OCI-LY7 (cell line): ENCODE measurements at regions not wholly inside any gene's neighbourhood (a gene's known extent, or its start where the extent isn't known, plus 50 kb on each side); places are given as distances from the start of the nearest gene placed in this dataset.

Experiments used
- BruUV-seq: library from RNA; stranded (reverse); fragments of 400-500 nt; replicated peaks from 2 replicates; lab custom pipeline; 2021; lab: Mats Ljungman, UMichigan
- CTCF ChIA-PET: fragments of 300-600 bp; sonication (Branson Sonifier 250); formaldehyde crosslinking; loops from one replicate; lab custom pipeline; 2022; ENCODE audit warnings: antibody characterized with exemption; ENCODE audit not compliant: unreplicated experiment; lab: Charles Lee
- POLR2A ChIA-PET: fragments of 300-600 bp; sonication (Branson Sonifier 250); formaldehyde crosslinking; loops from one replicate; lab custom pipeline; 2022; ENCODE audit warnings: antibody characterized with exemption; lab: Charles Lee
- DNase-seq: peaks from one replicate; pipeline ENCODE4 v3.0.0-alpha.2; 2015; ENCODE audit warnings: low spot score
- H2AFZ ChIP-seq: fragments of 200-600 bp; sonication (generic), shearing (Covaris generic); 2 replicates; pipeline ENCODE4 v1.6.1; 2014; ENCODE audit warnings: mild to moderate bottlenecking, antibody characterized with exemption, low read length, moderate library complexity
- H3K27ac ChIP-seq: fragments of 200-600 bp; sonication (generic); 2 replicates; pipeline ENCODE4 v1.5.1; 2014; ENCODE audit warnings: mixed run types, low read depth, mild to moderate bottlenecking, moderate library complexity, low read length, inconsistent platforms; ENCODE audit not compliant: poor library complexity, severe bottlenecking
- H3K36me3 ChIP-seq: fragments of 200-600 bp; sonication (generic); 2 replicates; pipeline ENCODE4 v1.6.1; 2014; ENCODE audit warnings: mild to moderate bottlenecking, antibody characterized with exemption, low read length, moderate library complexity, mixed read lengths; ENCODE audit not compliant: insufficient read depth
- H3K4me1 ChIP-seq: fragments of 200-600 bp; sonication (generic); 2 replicates; pipeline ENCODE4 v1.5.1; 2014; ENCODE audit warnings: mild to moderate bottlenecking, low read length; ENCODE audit not compliant: insufficient read depth, poor library complexity, severe bottlenecking
- H3K4me2 ChIP-seq: fragments of 200-600 bp; sonication (generic); 2 replicates; pipeline ENCODE4 v1.6.1; 2014; ENCODE audit warnings: mild to moderate bottlenecking, low read length
- H3K4me3 ChIP-seq: fragments of 200-600 bp; sonication (generic); 2 replicates; pipeline ENCODE4 v1.5.1; 2014; ENCODE audit warnings: mild to moderate bottlenecking, low read depth, low read length; ENCODE audit not compliant: poor library complexity, severe bottlenecking
- H3K79me2 ChIP-seq: fragments of 200-600 bp; sonication (generic); 2 replicates; pipeline ENCODE4 v1.6.1; 2016; ENCODE audit warnings: low read depth, mild to moderate bottlenecking, low read length, moderate library complexity, mixed read lengths; ENCODE audit not compliant: insufficient read depth
- H3K9me2 ChIP-seq: fragments of 200-600 bp; sonication (generic); 2 replicates; pipeline ENCODE4 v1.6.1; 2016; ENCODE audit warnings: mild to moderate bottlenecking, low read length, mixed read lengths; ENCODE audit not compliant: insufficient read depth
- H3K9me3 ChIP-seq: fragments of 200-600 bp; sonication (generic); 2 replicates; pipeline ENCODE4 v1.6.1; 2014; ENCODE audit warnings: mild to moderate bottlenecking, mixed run types, low read length, mixed read lengths
- H4K20me1 ChIP-seq: fragments of 200-600 bp; sonication (generic); 2 replicates; pipeline ENCODE4 v1.6.1; 2014; ENCODE audit warnings: mild to moderate bottlenecking, antibody characterized with exemption, low read length, moderate library complexity, mixed read lengths; ENCODE audit not compliant: insufficient read depth
- EZH2phosphoT487 ChIP-seq: fragments of 200-600 bp; sonication (generic); IDR thresholded peaks from 2 replicates; pipeline ENCODE4 v1.6.1; 2018; ENCODE audit warnings: low read depth, borderline replicate concordance, mild to moderate bottlenecking, mixed run types, antibody characterized with exemption, low read length, moderate library complexity, mixed read lengths
- intact Hi-C: fragments of 100-400 bp; cut with micrococcal nuclease; formaldehyde crosslinking; loops from one replicate; pipeline ENCODE4 v1.10.0; 2022; ENCODE audit not compliant: unreplicated experiment
- TF ChIP-seq, protein P1 (sequence below): fragments of 200-600 bp; sonication (generic); conservative IDR thresholded peaks from 2 replicates; pipeline ENCODE4 v1.5.1; 2014; ENCODE audit warnings: mild to moderate bottlenecking, antibody characterized with exemption, low read length, moderate library complexity, mixed read lengths

GRCh38 chr16:24430954-24431760, 108.2 kb upstream of the RBBP6 start:
- H3K4me2 ChIP-seq: no peak overlapping the region
- H3K36me3 ChIP-seq: no peaks in the 10 kb centered on the region
- no peaks in the 10 kb centered on the region for H3K9me2 ChIP-seq
- DNase-seq: no peak
- no peaks in the 10 kb centered on the region for H3K4me1 ChIP-seq
- H4K20me1 ChIP-seq: no peaks in the 10 kb centered on the region
- intact Hi-C loops: no loop called here
- no peaks in the 10 kb centered on the region for H3K9me3 ChIP-seq
- no peak for TF ChIP-seq EZH2phosphoT487
- TF ChIP-seq, protein P1, sequence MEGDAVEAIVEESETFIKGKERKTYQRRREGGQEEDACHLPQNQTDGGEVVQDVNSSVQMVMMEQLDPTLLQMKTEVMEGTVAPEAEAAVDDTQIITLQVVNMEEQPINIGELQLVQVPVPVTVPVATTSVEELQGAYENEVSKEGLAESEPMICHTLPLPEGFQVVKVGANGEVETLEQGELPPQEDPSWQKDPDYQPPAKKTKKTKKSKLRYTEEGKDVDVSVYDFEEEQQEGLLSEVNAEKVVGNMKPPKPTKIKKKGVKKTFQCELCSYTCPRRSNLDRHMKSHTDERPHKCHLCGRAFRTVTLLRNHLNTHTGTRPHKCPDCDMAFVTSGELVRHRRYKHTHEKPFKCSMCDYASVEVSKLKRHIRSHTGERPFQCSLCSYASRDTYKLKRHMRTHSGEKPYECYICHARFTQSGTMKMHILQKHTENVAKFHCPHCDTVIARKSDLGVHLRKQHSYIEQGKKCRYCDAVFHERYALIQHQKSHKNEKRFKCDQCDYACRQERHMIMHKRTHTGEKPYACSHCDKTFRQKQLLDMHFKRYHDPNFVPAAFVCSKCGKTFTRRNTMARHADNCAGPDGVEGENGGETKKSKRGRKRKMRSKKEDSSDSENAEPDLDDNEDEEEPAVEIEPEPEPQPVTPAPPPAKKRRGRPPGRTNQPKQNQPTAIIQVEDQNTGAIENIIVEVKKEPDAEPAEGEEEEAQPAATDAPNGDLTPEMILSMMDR: no peak
- no peaks in the 10 kb centered on the region for H3K79me2 ChIP-seq
- no TSS peak for BruUV-seq
- POLR2A ChIA-PET: interaction anchor here (0.6 kb wide), 1 partner anchor 362 kb away, joined by 3 read pairs; no protein-coding TSS in a partner anchor
- H2AFZ ChIP-seq: no peak overlapping the region
- H3K4me3 ChIP-seq: no peak overlapping the region
- CTCF ChIA-PET: no interaction called here
- H3K27ac ChIP-seq: no peak overlapping the region

DNA sequence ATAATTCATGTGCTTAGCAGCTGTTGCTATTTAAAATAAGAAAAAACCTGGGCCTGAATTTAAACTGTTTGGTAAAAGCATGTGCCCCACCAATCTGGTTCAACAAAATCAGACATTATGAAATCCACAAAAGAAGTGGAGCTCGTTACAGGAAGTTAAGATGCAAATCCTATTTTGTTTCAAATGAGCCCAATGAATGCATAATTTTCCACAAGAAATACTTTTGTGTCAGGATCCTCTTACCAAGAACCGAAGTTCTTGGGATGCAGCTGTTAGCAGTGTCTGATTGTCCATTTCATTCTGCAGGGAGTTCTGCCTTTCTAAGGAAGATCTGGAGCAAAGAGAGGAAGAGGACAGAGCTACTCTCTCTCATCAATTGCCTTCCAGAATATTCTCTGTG, 105.7 kb upstream of the RBBP6 start:
- H3K79me2 ChIP-seq: no peaks in the 10 kb centered on the region
- H3K27ac ChIP-seq: no peak overlapping the region
- ChIA-PET POLR2A (no interaction called here), CTCF (no interaction called here)
- no peak for DNase-seq
- TF ChIP-seq EZH2phosphoT487: no peak
- TF ChIP-seq, protein P1: no peak
- H3K4me3 ChIP-seq: no peak overlapping the region
- H2AFZ ChIP-seq: no peak overlapping the region
- H4K20me1 ChIP-seq: no peaks in the 10 kb centered on the region
- intact Hi-C loops: no loop called here
- BruUV-seq: no TSS peak
- no peak overlapping the region for H3K4me2 ChIP-seq
- no peaks in the 10 kb centered on the region for H3K9me3 ChIP-seq
- H3K4me1 ChIP-seq: no peaks in the 10 kb centered on the region
- no peaks in the 10 kb centered on the region for H3K36me3 ChIP-seq
- H3K9me2 ChIP-seq: no peaks in the 10 kb centered on the region

GRCh38 chr16:24440306-24440705, 99.1 kb upstream of the RBBP6 start:
- BruUV-seq: no TSS peak
- no peaks in the 10 kb centered on the region for H3K36me3 ChIP-seq
- no peak overlapping the region for H3K27ac ChIP-seq
- TF ChIP-seq, protein P1: no peak
- no peak for TF ChIP-seq EZH2phosphoT487
- DNase-seq: no peak
- H3K4me2 ChIP-seq: no peak overlapping the region
- no peaks in the 10 kb centered on the region for H3K4me1 ChIP-seq
- no peak overlapping the region for H3K4me3 ChIP-seq
- H3K9me3 ChIP-seq: no peaks in the 10 kb centered on the region
- no peaks in the 10 kb centered on the region for H4K20me1 ChIP-seq
- ChIA-PET CTCF (no interaction called here), POLR2A (no interaction called here)
- H3K79me2 ChIP-seq: no peaks in the 10 kb centered on the region
- H2AFZ ChIP-seq: no peak overlapping the region
- H3K9me2 ChIP-seq: no peaks in the 10 kb centered on the region
- intact Hi-C loops: no loop called here
